IMR-90 (cell line): ENCODE measurements at regions not wholly inside any gene's neighbourhood (a gene's known extent, or its start where the extent isn't known, plus 50 kb on each side); places are given as distances from the start of the nearest gene placed in this dataset.

ENCODE experiments used
- CEBPB ChIP-seq: IDR thresholded peaks from 2 replicates; pipeline ENCODE4 v1.6.1; 2012; ENCODE audit warnings: low read depth, low read length, improper control_type of control experiment
- FOS ChIP-seq: fragments of 150-350 bp; IDR thresholded peaks from 2 replicates; pipeline ENCODE4 v1.6.1; 2016; ENCODE audit warnings: low read depth, low read length
- POLR2A ChIP-seq: IDR thresholded peaks from 2 replicates; pipeline ENCODE4 v1.6.1; 2012; ENCODE audit warnings: mild to moderate bottlenecking, low read depth, low read length
- SMC3 ChIP-seq: fragments of 150-350 bp; IDR thresholded peaks from 2 replicates; pipeline ENCODE4 v1.6.1; 2016; ENCODE audit warnings: low read depth, mild to moderate bottlenecking, antibody characterized with exemption, low read length, moderate library complexity
- TF ChIP-seq, protein P1 (sequence below): conservative IDR thresholded peaks from 2 replicates; pipeline ENCODE4 v1.5.1; 2012; ENCODE audit warnings: mild to moderate bottlenecking, low read depth, low read length, improper control_type of control experiment
- TF ChIP-seq, protein P2 (sequence below): fragments of 150-350 bp; IDR thresholded peaks from 2 replicates; pipeline ENCODE4 v1.6.1; 2017; ENCODE audit warnings: mild to moderate bottlenecking, antibody characterized with exemption, low read length, low read depth

DNA sequence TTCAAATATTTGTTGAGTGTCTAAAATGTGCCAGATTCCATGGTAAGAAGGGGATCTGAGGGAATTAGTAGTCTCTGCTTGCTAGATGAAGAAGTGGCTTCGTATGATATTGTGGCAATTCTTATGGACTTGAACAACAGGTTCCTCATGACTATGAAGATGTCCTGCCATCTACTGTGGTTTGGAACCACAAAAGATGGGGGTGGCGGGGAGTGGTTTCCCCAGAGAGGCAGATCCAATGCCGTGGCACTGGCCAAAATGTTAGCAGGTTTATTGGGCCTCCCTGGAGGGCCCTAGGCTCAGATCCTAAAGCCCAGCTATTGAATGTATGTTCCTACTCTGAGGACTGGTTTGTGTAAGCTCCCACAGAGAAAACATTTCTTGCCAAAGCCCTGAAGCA lies 120.8 kb downstream of the RGS2 start:
- TF ChIP-seq, protein P1, sequence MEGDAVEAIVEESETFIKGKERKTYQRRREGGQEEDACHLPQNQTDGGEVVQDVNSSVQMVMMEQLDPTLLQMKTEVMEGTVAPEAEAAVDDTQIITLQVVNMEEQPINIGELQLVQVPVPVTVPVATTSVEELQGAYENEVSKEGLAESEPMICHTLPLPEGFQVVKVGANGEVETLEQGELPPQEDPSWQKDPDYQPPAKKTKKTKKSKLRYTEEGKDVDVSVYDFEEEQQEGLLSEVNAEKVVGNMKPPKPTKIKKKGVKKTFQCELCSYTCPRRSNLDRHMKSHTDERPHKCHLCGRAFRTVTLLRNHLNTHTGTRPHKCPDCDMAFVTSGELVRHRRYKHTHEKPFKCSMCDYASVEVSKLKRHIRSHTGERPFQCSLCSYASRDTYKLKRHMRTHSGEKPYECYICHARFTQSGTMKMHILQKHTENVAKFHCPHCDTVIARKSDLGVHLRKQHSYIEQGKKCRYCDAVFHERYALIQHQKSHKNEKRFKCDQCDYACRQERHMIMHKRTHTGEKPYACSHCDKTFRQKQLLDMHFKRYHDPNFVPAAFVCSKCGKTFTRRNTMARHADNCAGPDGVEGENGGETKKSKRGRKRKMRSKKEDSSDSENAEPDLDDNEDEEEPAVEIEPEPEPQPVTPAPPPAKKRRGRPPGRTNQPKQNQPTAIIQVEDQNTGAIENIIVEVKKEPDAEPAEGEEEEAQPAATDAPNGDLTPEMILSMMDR, result no peak
- TF ChIP-seq FOS, result no peak
- no peak for TF ChIP-seq POLR2A
- TF ChIP-seq, protein P2, sequence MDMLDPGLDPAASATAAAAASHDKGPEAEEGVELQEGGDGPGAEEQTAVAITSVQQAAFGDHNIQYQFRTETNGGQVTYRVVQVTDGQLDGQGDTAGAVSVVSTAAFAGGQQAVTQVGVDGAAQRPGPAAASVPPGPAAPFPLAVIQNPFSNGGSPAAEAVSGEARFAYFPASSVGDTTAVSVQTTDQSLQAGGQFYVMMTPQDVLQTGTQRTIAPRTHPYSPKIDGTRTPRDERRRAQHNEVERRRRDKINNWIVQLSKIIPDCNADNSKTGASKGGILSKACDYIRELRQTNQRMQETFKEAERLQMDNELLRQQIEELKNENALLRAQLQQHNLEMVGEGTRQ, result no peak
- TF ChIP-seq CEBPB, result no peak
- no peak for TF ChIP-seq SMC3
